ENCODE measurements at regions not wholly inside any gene's neighbourhood (a gene's known extent, or its start where the extent isn't known, plus 50 kb on each side); places are given as distances from the start of the nearest gene placed in this dataset.

DNA sequence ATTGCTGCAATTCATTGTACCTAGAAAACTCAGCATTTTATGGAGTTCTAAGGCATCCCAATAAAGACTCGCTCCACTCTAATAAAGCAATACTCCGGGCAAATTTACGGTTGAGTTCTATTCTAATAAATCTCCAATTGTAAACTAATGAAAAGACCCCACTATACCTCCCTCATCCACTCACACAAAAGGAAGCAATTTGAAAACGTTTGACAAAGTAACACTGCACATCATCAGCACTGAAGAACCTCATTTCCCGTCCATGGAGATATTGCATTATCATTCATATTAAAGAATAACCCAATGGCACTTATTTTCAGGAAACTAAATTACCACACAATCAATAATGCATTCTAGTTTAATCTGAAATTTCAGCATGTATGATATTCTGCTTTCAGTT, 111.0 kb upstream of the LMO3 start:
- intact Hi-C loops (cut with micrococcal nuclease) = no loop called here
- no TSS peak for BruUV-seq (replicated peaks)

DNA sequence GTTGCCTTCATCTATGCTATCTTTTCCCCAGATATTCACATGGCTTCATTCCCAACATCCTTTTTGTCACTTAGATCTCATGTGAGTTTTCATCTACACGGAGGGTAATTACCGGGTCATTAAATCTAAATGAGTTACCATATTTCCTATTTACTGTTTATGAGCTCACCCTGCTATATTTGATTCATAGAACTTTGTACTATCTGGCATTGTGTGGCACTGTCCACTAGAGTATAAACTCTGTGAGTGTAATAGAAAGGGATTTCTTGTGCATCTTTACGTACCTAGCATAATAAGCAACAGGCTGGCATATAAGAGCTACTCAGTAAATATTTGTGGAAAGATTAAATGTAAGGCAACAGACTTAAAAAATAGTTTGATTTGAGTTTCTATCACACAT, 86.1 kb upstream of the LMO3 start:
- BruUV-seq (replicated peaks) = no TSS peak
- DNase-seq (ENCODE audit: unreplicated experiment) = no peak
- Mint-ChIP-seq H3K27ac (ENCODE audit: low read depth, unreplicated experiment) (no peak overlapping the region), H3K4me3 (ENCODE audit: unreplicated experiment) (no peak overlapping the region), H3K36me3 (ENCODE audit: insufficient read depth, unreplicated experiment) (no peaks in the 10 kb centered on the region), H3K27me3 (ENCODE audit: insufficient read depth, unreplicated experiment) (no peaks in the 10 kb centered on the region), H3K4me1 (ENCODE audit: insufficient read depth, unreplicated experiment) (no peaks in the 10 kb centered on the region), H3K9me3 (ENCODE audit: unreplicated experiment) (peaks cover 7% of the 10 kb centered on the region)
- CTCF ChIA-PET = interaction anchor here (0.7 kb wide), 1 partner anchor 60 kb away, joined by 3 read pairs; no protein-coding TSS in a partner anchor
- TF ChIP-seq, protein P1, sequence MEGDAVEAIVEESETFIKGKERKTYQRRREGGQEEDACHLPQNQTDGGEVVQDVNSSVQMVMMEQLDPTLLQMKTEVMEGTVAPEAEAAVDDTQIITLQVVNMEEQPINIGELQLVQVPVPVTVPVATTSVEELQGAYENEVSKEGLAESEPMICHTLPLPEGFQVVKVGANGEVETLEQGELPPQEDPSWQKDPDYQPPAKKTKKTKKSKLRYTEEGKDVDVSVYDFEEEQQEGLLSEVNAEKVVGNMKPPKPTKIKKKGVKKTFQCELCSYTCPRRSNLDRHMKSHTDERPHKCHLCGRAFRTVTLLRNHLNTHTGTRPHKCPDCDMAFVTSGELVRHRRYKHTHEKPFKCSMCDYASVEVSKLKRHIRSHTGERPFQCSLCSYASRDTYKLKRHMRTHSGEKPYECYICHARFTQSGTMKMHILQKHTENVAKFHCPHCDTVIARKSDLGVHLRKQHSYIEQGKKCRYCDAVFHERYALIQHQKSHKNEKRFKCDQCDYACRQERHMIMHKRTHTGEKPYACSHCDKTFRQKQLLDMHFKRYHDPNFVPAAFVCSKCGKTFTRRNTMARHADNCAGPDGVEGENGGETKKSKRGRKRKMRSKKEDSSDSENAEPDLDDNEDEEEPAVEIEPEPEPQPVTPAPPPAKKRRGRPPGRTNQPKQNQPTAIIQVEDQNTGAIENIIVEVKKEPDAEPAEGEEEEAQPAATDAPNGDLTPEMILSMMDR (IDR thresholded peaks at IDR 0.05; ENCODE audit: unreplicated experiment) = no peak
- POLR2A ChIA-PET = no interaction called here
- intact Hi-C loops (cut with micrococcal nuclease) = no loop called here

More for the DNA sequence above, 111.0 kb upstream of the LMO3 start:
- DNase-seq (ENCODE audit: unreplicated experiment) = no peak
- no peaks in the 10 kb centered on the region for H3K27me3 Mint-ChIP-seq (ENCODE audit: insufficient read depth, unreplicated experiment)
- POLR2A ChIA-PET = no interaction called here
- H3K4me1 Mint-ChIP-seq (ENCODE audit: insufficient read depth, unreplicated experiment) = no peaks in the 10 kb centered on the region
- no peaks in the 10 kb centered on the region for H3K36me3 Mint-ChIP-seq (ENCODE audit: insufficient read depth, unreplicated experiment)
- no peak overlapping the region for H3K27ac Mint-ChIP-seq (ENCODE audit: low read depth, unreplicated experiment)
- TF ChIP-seq, protein P1 (IDR thresholded peaks at IDR 0.05; ENCODE audit: unreplicated experiment) = no peak
- H3K4me3 Mint-ChIP-seq (ENCODE audit: unreplicated experiment) = no peak overlapping the region
- H3K9me3 Mint-ChIP-seq (ENCODE audit: unreplicated experiment) = no peaks in the 10 kb centered on the region
- CTCF ChIA-PET = interaction anchor here (1.0 kb wide), 1 partner anchor 331 kb away, joined by 3 read pairs; no protein-coding TSS in a partner anchor

DNA sequence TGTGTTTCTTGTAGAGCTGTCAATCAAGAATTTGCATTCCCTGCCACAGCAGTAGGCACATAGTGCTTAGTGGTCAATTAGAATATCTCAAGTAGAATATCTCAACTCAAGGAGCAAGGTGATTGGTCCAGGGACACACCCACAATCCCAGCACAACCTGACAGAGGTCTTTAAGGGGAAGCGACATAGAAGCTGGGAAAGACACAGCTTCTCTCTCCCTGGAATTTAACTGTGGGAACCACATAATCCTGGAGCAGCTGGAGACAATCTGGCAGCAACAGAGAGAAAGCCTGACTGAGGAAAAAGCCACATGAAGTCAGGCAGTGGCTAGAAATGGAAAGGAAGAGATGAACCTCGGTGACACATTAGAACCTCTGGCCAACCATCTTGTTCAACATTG, 85.7 kb upstream of the LMO3 start:
- Mint-ChIP-seq H3K4me3 (ENCODE audit: unreplicated experiment) (no peak overlapping the region), H3K4me1 (ENCODE audit: insufficient read depth, unreplicated experiment) (no peaks in the 10 kb centered on the region), H3K9me3 (ENCODE audit: unreplicated experiment) (peaks cover 7% of the 10 kb centered on the region), H3K27ac (ENCODE audit: low read depth, unreplicated experiment) (no peak overlapping the region), H3K27me3 (ENCODE audit: insufficient read depth, unreplicated experiment) (no peaks in the 10 kb centered on the region), H3K36me3 (ENCODE audit: insufficient read depth, unreplicated experiment) (no peaks in the 10 kb centered on the region)
- CTCF ChIA-PET = no interaction called here
- POLR2A ChIA-PET = no interaction called here
- no peak for DNase-seq (ENCODE audit: unreplicated experiment)
- TF ChIP-seq, protein P1 (IDR thresholded peaks at IDR 0.05; ENCODE audit: unreplicated experiment) = no peak
- intact Hi-C loops (cut with micrococcal nuclease) = no loop called here
- BruUV-seq (replicated peaks) = no TSS peak

DNA sequence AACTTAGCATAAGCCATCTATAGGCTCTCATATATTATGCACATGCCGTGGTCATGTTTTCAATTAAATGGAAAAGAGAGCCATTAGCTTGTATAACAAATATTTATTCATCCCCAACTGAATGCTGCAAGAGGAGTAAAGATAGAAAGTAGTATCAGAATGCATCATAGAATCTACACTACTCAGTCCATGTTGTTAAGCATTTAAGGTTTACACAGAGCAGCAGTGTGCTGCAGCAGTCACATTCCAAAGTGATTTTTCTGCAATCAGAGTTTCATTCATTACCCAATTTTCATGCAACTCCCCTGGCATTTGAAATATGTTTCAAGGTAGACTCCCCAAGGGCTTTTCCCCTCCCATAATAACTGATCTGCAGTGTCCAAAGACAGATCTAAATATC, 82.2 kb upstream of the LMO3 start:
- intact Hi-C loops (cut with micrococcal nuclease) = no loop called here
- BruUV-seq (replicated peaks) = no TSS peak
- no peaks in the 10 kb centered on the region for H3K4me1 Mint-ChIP-seq (ENCODE audit: insufficient read depth, unreplicated experiment)
- H3K36me3 Mint-ChIP-seq (ENCODE audit: insufficient read depth, unreplicated experiment) = no peaks in the 10 kb centered on the region
- CTCF ChIA-PET = interaction anchor here (1.1 to 1.4 kb wide), 2 partner anchors 12 to 302 kb away, joined by 5 to 6 read pairs; no protein-coding TSS in a partner anchor
- no peaks in the 10 kb centered on the region for H3K27me3 Mint-ChIP-seq (ENCODE audit: insufficient read depth, unreplicated experiment)
- TF ChIP-seq, protein P1 (IDR thresholded peaks at IDR 0.05; ENCODE audit: unreplicated experiment) = no peak
- H3K4me3 Mint-ChIP-seq (ENCODE audit: unreplicated experiment) = no peak overlapping the region
- DNase-seq (ENCODE audit: unreplicated experiment) = no peak
- no peak overlapping the region for H3K27ac Mint-ChIP-seq (ENCODE audit: low read depth, unreplicated experiment)
- no peaks in the 10 kb centered on the region for H3K9me3 Mint-ChIP-seq (ENCODE audit: unreplicated experiment)
- POLR2A ChIA-PET = no interaction called here
